Prostate gland (tissue), 2 donors: ENCODE measurements at regions not wholly inside any gene's neighbourhood (a gene's known extent, or its start where the extent isn't known, plus 50 kb on each side); places are given as distances from the start of the nearest gene placed in this dataset.

Source experiments
- DNase-seq: peaks from one replicate; pipeline ENCODE4 v3.0.0-alpha.2; 2019; ENCODE audit warnings: low spot score
- H3K27ac ChIP-seq, 2 donors: fragments of 200-600 bp; sonication (generic); 2 replicates each; pipeline ENCODE4 v1.5.1; 2017 to 2019
- H3K27me3 ChIP-seq: fragments of 200-600 bp; sonication (generic); replicated peaks from 2 replicates; pipeline ENCODE4 v1.5.1; 2019; ENCODE audit not compliant: insufficient read depth
- H3K36me3 ChIP-seq, 2 donors: fragments of 200-600 bp; sonication (generic); 1 replicate in 1 of 2; 2 replicates in 1 of 2; pipeline versions ENCODE4 v1.5.1 to v1.8.1; 2017 to 2019
- H3K4me1 ChIP-seq: fragments of 200-600 bp; sonication (generic); replicated peaks from 2 replicates; pipeline ENCODE4 v1.5.1; 2019
- H3K4me3 ChIP-seq, 2 donors: fragments of 200-600 bp; sonication (generic); 2 replicates each; pipeline ENCODE4 v1.5.1; 2017 to 2019
- H3K9me3 ChIP-seq: fragments of 200-600 bp; sonication (generic); 2 replicates; pipeline ENCODE4 v1.5.1; 2017
- CTCF ChIP-seq, 4 experiments: fragments of 200-600 bp in 2 of 4; fragments of 450-650 bp in 2 of 4; sonication (generic) in 2 of 4; IDR thresholded peaks; 1 replicate in 3 of 4; 2 replicates in 1 of 4; pipeline ENCODE4 v1.5.1; 2016 to 2019; ENCODE audit warnings: antibody characterized with exemption in 4 of 4, mild to moderate bottlenecking in 2 of 4, moderate library complexity in 2 of 4
- POLR2A ChIP-seq: fragments of 450-650 bp; IDR thresholded peaks from one replicate; pipeline ENCODE4 v1.6.1; 2016; ENCODE audit warnings: antibody characterized with exemption, mild to moderate bottlenecking
- POLR2AphosphoS5 ChIP-seq: sonication (generic); formaldehyde crosslinking; IDR thresholded peaks from one replicate; pipeline ENCODE4 v1.6.1; 2017; ENCODE audit warnings: antibody characterized with exemption
- WGBS: methylation state at CpG from one replicate; pipeline ENCODE4 v1.1.5; 2018; 5-methylcytosine and 5-hydroxymethylcytosine counted together
- intact Hi-C: fragments of 100-400 bp; cut with DNase I; formaldehyde crosslinking; loops from one replicate; pipeline ENCODE4 v1.14.2; 2022

- Histone ChIP-seq H3K4me1 (no peaks in the 10 kb centered on the region), H3K36me3 (no peaks in the 10 kb centered on the region), H3K27me3 (no peaks in the 10 kb centered on the region), H3K4me3 (no peak overlapping the region), H3K9me3 (no peaks in the 10 kb centered on the region), H3K27ac (no peak overlapping the region)
- DNase-seq, result peak; percentile 68
- WGBS, result 17% methylated on average over 5 of the region's 5 CpGs
- peak; percentile 66 for TF ChIP-seq POLR2AphosphoS5
- no peak for TF ChIP-seq POLR2A
- intact Hi-C loops, result loop anchor here (2.0 kb wide), 1 partner anchor 42 kb away; no protein-coding TSS in a partner anchor
Observed at GRCh38 chr9:121556580-121556979, 56.9 kb upstream of the GGTA1 start.

- H3K27ac ChIP-seq, result peak overlapping the region; percentile 30 to 55
- 15% methylated on average over 15 of the region's 15 CpGs for WGBS
- H3K4me3 ChIP-seq, result no peak overlapping the region
- no peaks in the 10 kb centered on the region for H3K9me3 ChIP-seq
- intact Hi-C loops, result loop anchor here (2.0 kb wide), 1 partner anchor 41 kb away; no protein-coding TSS in a partner anchor
- peak; percentile 42 for DNase-seq
- no peaks in the 10 kb centered on the region for H3K27me3 ChIP-seq
- TF ChIP-seq POLR2AphosphoS5 (peak; percentile 19), POLR2A (no peak)
- H3K4me1 ChIP-seq, result no peaks in the 10 kb centered on the region
- H3K36me3 ChIP-seq, result no peaks in the 10 kb centered on the region
Observed at GRCh38 chr9:121557581-121558447, 58.2 kb upstream of the GGTA1 start.

- H3K4me3 ChIP-seq, result no peak overlapping the region
- no peaks in the 10 kb centered on the region for H3K36me3 ChIP-seq
- no peak for DNase-seq
- H3K27ac ChIP-seq, result peak overlapping the region; percentile 30 to 55
- no peaks in the 10 kb centered on the region for H3K27me3 ChIP-seq
- intact Hi-C loops, result no loop called here
- WGBS, result 52% methylated on average over 7 of the region's 7 CpGs
- TF ChIP-seq CTCF (IDR thresholded peaks at IDR 0.05) (no peak), POLR2AphosphoS5 (no peak), POLR2A (no peak)
- H3K9me3 ChIP-seq, result no peaks in the 10 kb centered on the region
- H3K4me1 ChIP-seq, result no peaks in the 10 kb centered on the region
Observed at GRCh38 chr9:121558473-121558872, 58.8 kb upstream of the GGTA1 start.

GRCh38 chr9:121559183-121559582 lies 59.5 kb upstream of the GGTA1 start:
- H3K27me3 ChIP-seq, result no peaks in the 10 kb centered on the region
- H3K4me1 ChIP-seq, result no peaks in the 10 kb centered on the region
- intact Hi-C loops, result no loop called here
- H3K27ac ChIP-seq, result no peak overlapping the region
- 87% methylated on average over 7 of the region's 7 CpGs for WGBS
- DNase-seq, result no peak
- no peaks in the 10 kb centered on the region for H3K9me3 ChIP-seq
- no peaks in the 10 kb centered on the region for H3K36me3 ChIP-seq
- H3K4me3 ChIP-seq, result no peak overlapping the region
- TF ChIP-seq CTCF (IDR thresholded peaks at IDR 0.05) (no peak), POLR2A (no peak), POLR2AphosphoS5 (no peak)

- H3K4me1 ChIP-seq, result no peaks in the 10 kb centered on the region
- H3K36me3 ChIP-seq, result no peaks in the 10 kb centered on the region
- no peak for DNase-seq
- H3K27ac ChIP-seq, result no peak overlapping the region
- H3K4me3 ChIP-seq, result no peak overlapping the region
- H3K27me3 ChIP-seq, result no peaks in the 10 kb centered on the region
- H3K9me3 ChIP-seq, result no peaks in the 10 kb centered on the region
- no peak for TF ChIP-seq POLR2AphosphoS5
- no peak for TF ChIP-seq CTCF (IDR thresholded peaks at IDR 0.05)
- TF ChIP-seq POLR2A, result no peak
- WGBS, result 94% methylated on average over 11 of the region's 11 CpGs
- intact Hi-C loops, result no loop called here
Observed at GRCh38 chr9:121560921-121561320, 61.3 kb upstream of the GGTA1 start.
